ENCODE measurements at regions not wholly inside any gene's neighbourhood (a gene's known extent, or its start where the extent isn't known, plus 50 kb on each side); places are given as distances from the start of the nearest gene placed in this dataset.

- TF ChIP-seq CTCF (IDR thresholded peaks at IDR 0.05) (no peak), POLR2AphosphoS5 (IDR thresholded peaks at IDR 0.05) (no peak)
These were observed 151.4 kb upstream of the PAPPA start for GRCh38 chr9:116002181-116002580.

All from upper lobe of left lung (tissue), 4 donors.